ENCODE measurements at regions not wholly inside any gene's neighbourhood (a gene's known extent, or its start where the extent isn't known, plus 50 kb on each side); places are given as distances from the start of the nearest gene placed in this dataset.

GRCh38 chr7:9240001-9240400 lies 806.6 kb downstream of the NXPH1 start:
- TF ChIP-seq, protein P1, sequence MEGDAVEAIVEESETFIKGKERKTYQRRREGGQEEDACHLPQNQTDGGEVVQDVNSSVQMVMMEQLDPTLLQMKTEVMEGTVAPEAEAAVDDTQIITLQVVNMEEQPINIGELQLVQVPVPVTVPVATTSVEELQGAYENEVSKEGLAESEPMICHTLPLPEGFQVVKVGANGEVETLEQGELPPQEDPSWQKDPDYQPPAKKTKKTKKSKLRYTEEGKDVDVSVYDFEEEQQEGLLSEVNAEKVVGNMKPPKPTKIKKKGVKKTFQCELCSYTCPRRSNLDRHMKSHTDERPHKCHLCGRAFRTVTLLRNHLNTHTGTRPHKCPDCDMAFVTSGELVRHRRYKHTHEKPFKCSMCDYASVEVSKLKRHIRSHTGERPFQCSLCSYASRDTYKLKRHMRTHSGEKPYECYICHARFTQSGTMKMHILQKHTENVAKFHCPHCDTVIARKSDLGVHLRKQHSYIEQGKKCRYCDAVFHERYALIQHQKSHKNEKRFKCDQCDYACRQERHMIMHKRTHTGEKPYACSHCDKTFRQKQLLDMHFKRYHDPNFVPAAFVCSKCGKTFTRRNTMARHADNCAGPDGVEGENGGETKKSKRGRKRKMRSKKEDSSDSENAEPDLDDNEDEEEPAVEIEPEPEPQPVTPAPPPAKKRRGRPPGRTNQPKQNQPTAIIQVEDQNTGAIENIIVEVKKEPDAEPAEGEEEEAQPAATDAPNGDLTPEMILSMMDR (optimal IDR thresholded peaks at IDR 0.05 in 1 of 3, IDR thresholded peaks at IDR 0.05 in 1 of 3, conservative IDR thresholded peaks at IDR 0.05 in 1 of 3; ENCODE audit: extremely low read depth in 1 of 3, insufficient read depth in 2 of 3, low read length in 3 of 3): no peak
- TF ChIP-seq EZH2 (IDR thresholded peaks at IDR 0.05; ENCODE audit: low read length): no peak

Measured in keratinocyte (primary cell).